Esophagus (tissue), 2 donors: ENCODE measurements at regions not wholly inside any gene's neighbourhood (a gene's known extent, or its start where the extent isn't known, plus 50 kb on each side); places are given as distances from the start of the nearest gene placed in this dataset.

Experiments
- H3K27ac ChIP-seq, 2 donors: one replicate each; pipeline ENCODE4 v1.5.1; 2013; ENCODE audit warnings: low read depth in 2 of 2, mild to moderate bottlenecking in 2 of 2, inconsistent platforms in 1 of 2, low read length in 1 of 2, moderate library complexity in 1 of 2
- H3K27me3 ChIP-seq, 2 donors: one replicate each; pipeline ENCODE4 v1.6.1; 2013; ENCODE audit warnings: low read length in 2 of 2, control low read depth in 1 of 2, mild to moderate bottlenecking in 1 of 2; ENCODE audit not compliant: insufficient read depth in 2 of 2, control insufficient read depth in 1 of 2
- H3K36me3 ChIP-seq, 2 donors: one replicate each; pipeline ENCODE4 v1.6.1; 2013; ENCODE audit warnings: low read length in 1 of 2; ENCODE audit not compliant: control insufficient read depth in 2 of 2, insufficient read depth in 2 of 2
- H3K4me1 ChIP-seq, 2 donors: one replicate each; pipeline ENCODE4 v1.6.1; 2013; ENCODE audit warnings: low read length in 1 of 2; ENCODE audit not compliant: control insufficient read depth in 2 of 2, insufficient read depth in 2 of 2
- H3K4me3 ChIP-seq, 2 donors: one replicate each; pipeline ENCODE4 v1.5.1; 2013; ENCODE audit warnings: low read length in 2 of 2, mild to moderate bottlenecking in 2 of 2, low read depth in 1 of 2, moderate library complexity in 1 of 2
- H3K9me3 ChIP-seq, 2 donors: one replicate each; pipeline ENCODE4 v1.6.1; 2013; ENCODE audit warnings: mild to moderate bottlenecking in 2 of 2, low read depth in 1 of 2, low read length in 1 of 2, moderate library complexity in 1 of 2; ENCODE audit not compliant: control insufficient read depth in 2 of 2, insufficient read depth in 1 of 2
- WGBS, 2 donors: extraction: QIAGEN DNeasy Blood & Tissue Kit; methylation state at CpG; one replicate each; pipeline ENCODE4 v1.1.7; 2013; 5-methylcytosine and 5-hydroxymethylcytosine counted together
- donor health status: healthy with polysubstance abuse.
- donor health status: Bipolar disorder and iron deficiency.

DNA sequence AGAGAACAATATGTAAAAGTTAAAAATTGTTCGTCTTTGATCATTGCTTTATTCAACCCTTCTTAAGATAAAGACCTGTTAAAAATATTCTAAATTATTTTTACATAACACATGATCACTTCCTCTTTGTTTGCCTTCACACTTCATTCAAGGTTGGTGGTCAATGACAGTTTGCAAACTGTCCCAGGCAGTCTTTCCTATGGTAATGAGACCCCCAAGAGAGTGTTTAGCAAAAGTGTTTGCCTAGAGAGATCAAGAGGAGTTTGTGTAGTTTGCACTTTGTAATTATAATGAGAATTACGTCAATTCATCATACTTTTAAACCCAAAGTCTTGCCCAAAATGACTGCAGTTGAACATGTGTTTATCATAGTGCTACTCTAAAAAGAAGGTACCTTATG, 77.2 kb upstream of the ABCA12 start:
- H3K27me3 ChIP-seq = no peaks in the 10 kb centered on the region
- peaks cover 3 to 4% of the 10 kb centered on the region in 2 donors for H3K9me3 ChIP-seq
- H3K27ac ChIP-seq = no peak overlapping the region
- 50 to 60% methylated on average over 2 of the region's 2 CpGs for WGBS, 2 donors
- no peak overlapping the region for H3K4me3 ChIP-seq
- peaks cover 0 to 4% of the 10 kb centered on the region in 2 donors for H3K4me1 ChIP-seq
- no peaks in the 10 kb centered on the region for H3K36me3 ChIP-seq

DNA sequence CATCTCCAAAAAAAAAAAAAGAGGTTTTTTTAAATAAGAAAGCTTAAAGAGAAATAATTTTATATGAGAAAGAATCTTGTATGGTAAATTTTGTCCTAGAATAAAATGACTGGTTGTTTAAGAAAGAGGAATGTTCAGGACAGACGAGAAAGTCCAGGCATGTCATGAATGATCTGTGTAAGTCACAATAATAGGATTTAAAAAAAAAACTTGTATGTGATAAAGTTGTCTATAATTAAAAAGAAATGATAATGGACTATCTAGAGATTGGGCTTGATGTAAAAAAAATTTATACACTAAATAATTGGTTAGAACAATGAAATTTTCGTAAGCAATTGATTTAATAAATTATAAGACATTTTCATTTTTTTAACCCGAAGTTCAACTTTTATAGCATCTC, 71.7 kb upstream of the ABCA12 start:
- H3K27ac ChIP-seq = no peak overlapping the region
- H3K4me1 ChIP-seq = no peaks in the 10 kb centered on the region
- H3K36me3 ChIP-seq = no peaks in the 10 kb centered on the region
- H3K9me3 ChIP-seq = peaks cover 4 to 7% of the 10 kb centered on the region in 2 donors
- WGBS, 2 donors = 56 to 58% methylated on average over 3 of the region's 3 CpGs
- H3K27me3 ChIP-seq = no peaks in the 10 kb centered on the region
- H3K4me3 ChIP-seq = no peak overlapping the region

- no peak overlapping the region for H3K4me3 ChIP-seq
- H3K27me3 ChIP-seq = no peaks in the 10 kb centered on the region
- H3K9me3 ChIP-seq = peaks cover 4 to 7% of the 10 kb centered on the region in 2 donors
- H3K36me3 ChIP-seq = no peaks in the 10 kb centered on the region
- H3K4me1 ChIP-seq = no peaks in the 10 kb centered on the region
- H3K27ac ChIP-seq = no peak overlapping the region
- 91 to 92% methylated on average over 27 of the region's 27 CpGs for WGBS, 2 donors
Measured at GRCh38 chr2:215207791-215208367, 69.5 kb upstream of the ABCA12 start.

GRCh38 chr2:215207041-215207440, 68.6 kb upstream of the ABCA12 start:
- H3K9me3 ChIP-seq = peaks cover 4 to 7% of the 10 kb centered on the region in 2 donors
- H3K4me1 ChIP-seq = no peaks in the 10 kb centered on the region

GRCh38 chr2:215205787-215206186, 67.4 kb upstream of the ABCA12 start:
- Histone ChIP-seq H3K4me3 (no peak overlapping the region), H3K9me3 (peaks cover 4 to 7% of the 10 kb centered on the region in 2 donors), H3K4me1 (no peaks in the 10 kb centered on the region), H3K27ac (no peak overlapping the region), H3K27me3 (no peaks in the 10 kb centered on the region), H3K36me3 (no peaks in the 10 kb centered on the region)
- WGBS, 2 donors = 81 to 90% methylated on average over 4 of the region's 4 CpGs

More at GRCh38 chr2:215207041-215207440, 68.6 kb upstream of the ABCA12 start:
- no peaks in the 10 kb centered on the region for H3K36me3 ChIP-seq
- H3K27ac ChIP-seq = no peak overlapping the region
- no peaks in the 10 kb centered on the region for H3K27me3 ChIP-seq
- H3K4me3 ChIP-seq = no peak overlapping the region

- no peaks in the 10 kb centered on the region for H3K4me1 ChIP-seq
Measured at GRCh38 chr2:215191477-215191876, 53.1 kb upstream of the ABCA12 start.

DNA sequence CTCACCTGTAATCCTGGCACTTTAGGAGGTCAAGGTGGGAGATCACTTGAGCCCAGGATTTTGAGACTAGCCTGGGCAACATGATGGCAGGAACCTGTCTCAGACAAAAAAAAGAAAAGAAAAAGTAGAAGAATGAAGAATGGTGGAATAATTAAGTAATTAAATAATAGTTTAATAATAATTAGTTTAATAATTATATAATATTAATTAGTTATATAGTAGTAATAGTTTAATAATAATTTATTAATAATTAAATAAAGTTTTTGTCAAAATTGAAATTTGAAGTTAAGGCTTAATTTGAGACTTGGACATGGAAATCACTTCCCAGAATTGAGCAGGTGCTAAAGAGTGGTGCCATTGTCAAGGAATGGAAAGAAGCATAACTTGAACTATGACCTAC, 52.2 kb upstream of the ABCA12 start:
- H3K27me3 ChIP-seq = no peaks in the 10 kb centered on the region
- H3K9me3 ChIP-seq = no peaks in the 10 kb centered on the region
- no peaks in the 10 kb centered on the region for H3K36me3 ChIP-seq
- no peak overlapping the region for H3K4me3 ChIP-seq
- H3K27ac ChIP-seq = no peak overlapping the region
- no peaks in the 10 kb centered on the region for H3K4me1 ChIP-seq

More at GRCh38 chr2:215191477-215191876, 53.1 kb upstream of the ABCA12 start:
- WGBS, 2 donors = 81 to 83% methylated on average over 2 of the region's 2 CpGs
- no peak overlapping the region for H3K27ac ChIP-seq
- H3K27me3 ChIP-seq = no peaks in the 10 kb centered on the region
- H3K36me3 ChIP-seq = no peaks in the 10 kb centered on the region
- no peak overlapping the region for H3K4me3 ChIP-seq
- H3K9me3 ChIP-seq = no peaks in the 10 kb centered on the region

DNA sequence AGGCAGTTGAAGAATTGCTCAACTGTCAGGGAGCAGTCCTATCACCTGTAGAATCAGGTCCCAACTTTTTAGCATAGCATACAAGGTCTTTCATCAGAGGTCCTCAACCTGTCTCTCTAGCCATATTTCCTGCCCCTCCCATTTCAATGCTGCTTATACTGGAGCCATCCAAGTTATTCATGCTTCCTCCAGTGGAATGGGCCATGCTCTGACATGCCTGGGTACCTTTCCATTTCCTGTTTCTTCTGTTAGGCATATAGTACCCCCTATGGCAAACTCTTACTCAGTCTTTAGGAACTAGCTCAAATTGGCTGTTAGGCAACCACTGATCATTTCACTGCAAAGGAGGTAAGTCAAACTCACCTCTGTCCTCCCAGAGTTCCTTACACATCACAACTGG, 51.0 kb upstream of the ABCA12 start:
- H3K4me1 ChIP-seq = no peaks in the 10 kb centered on the region
- peaks cover 0 to 4% of the 10 kb centered on the region in 2 donors for H3K27me3 ChIP-seq
- H3K36me3 ChIP-seq = no peaks in the 10 kb centered on the region
- H3K4me3 ChIP-seq = no peak overlapping the region
- H3K27ac ChIP-seq = peak overlapping the region in 1 of 2 donors; percentile 13
- H3K9me3 ChIP-seq = no peaks in the 10 kb centered on the region
